WTC11 (cell line): ENCODE measurements at regions not wholly inside any gene's neighbourhood (a gene's known extent, or its start where the extent isn't known, plus 50 kb on each side); places are given as distances from the start of the nearest gene placed in this dataset.

Source experiments
- ATAC-seq: fragments of 200-7000 bp; cut with Tn5 transposase; 2 replicates; pipeline ENCODE4 v1.10.0; 2021; ENCODE audit warnings: mild to moderate bottlenecking, moderate library complexity
- CTCF ChIA-PET: fragments of 300-600 bp; sonication (Branson Sonifier 250); formaldehyde crosslinking; loops from one replicate; lab custom pipeline; 2021; ENCODE audit warnings: antibody characterized with exemption; lab: Charles Lee
- POLR2A ChIA-PET: fragments of 350-600 bp; sonication (Branson Sonifier 250); formaldehyde crosslinking; loops from one replicate; lab custom pipeline; 2021; ENCODE audit warnings: antibody characterized with exemption; lab: Charles Lee
- DNase-seq: peaks from one replicate; pipeline ENCODE4 v3.0.0; 2021; ENCODE audit warnings: low spot score
- H3K27ac Mint-ChIP-seq: 2 replicates; pipeline ENCODE4 v1.8.0; 2021; ENCODE audit warnings: mixed read lengths
- H3K27me3 Mint-ChIP-seq: 2 replicates; pipeline ENCODE4 v1.8.0; 2021; ENCODE audit warnings: low read depth, mild to moderate bottlenecking, moderate library complexity, mixed read lengths
- H3K36me3 Mint-ChIP-seq: 2 replicates; pipeline ENCODE4 v1.8.0; 2021; ENCODE audit warnings: mixed read lengths
- H3K4me1 Mint-ChIP-seq: 2 replicates; pipeline ENCODE4 v1.8.0; 2022; ENCODE audit warnings: mixed read lengths
- H3K4me3 Mint-ChIP-seq: 2 replicates; pipeline ENCODE4 v1.8.0; 2021; ENCODE audit warnings: mild to moderate bottlenecking, moderate library complexity, mixed read lengths
- H3K9me3 Mint-ChIP-seq: 2 replicates; pipeline ENCODE4 v1.8.0; 2021; ENCODE audit warnings: mixed read lengths
- AR ChIP-seq: fragments of 250-450 bp; sonication (Bioruptor Pico); IDR thresholded peaks from 2 replicates; pipeline ENCODE4 v1.9.0; 2021; ENCODE audit warnings: mild to moderate bottlenecking
- CREM ChIP-seq: sonication (generic); formaldehyde crosslinking; IDR thresholded peaks from 2 replicates; pipeline ENCODE4 v1.8.1; 2022; ENCODE audit warnings: mild to moderate bottlenecking, missing genetic modification reagents, moderate library complexity
- EMX1 ChIP-seq: fragments of 250-450 bp; sonication (Bioruptor Pico); IDR thresholded peaks from 2 replicates; pipeline ENCODE4 v1.8.0; 2021; ENCODE audit warnings: mild to moderate bottlenecking
- ETV6 ChIP-seq: sonication (generic); formaldehyde crosslinking; IDR thresholded peaks from 2 replicates; pipeline ENCODE4 v1.8.1; 2022; ENCODE audit warnings: mild to moderate bottlenecking, missing genetic modification reagents
- FOXK1 ChIP-seq: sonication (generic); formaldehyde crosslinking; IDR thresholded peaks from 2 replicates; pipeline ENCODE4 v1.8.0; 2022; ENCODE audit warnings: mild to moderate bottlenecking, moderate library complexity, missing genetic modification reagents
- MYBL2 ChIP-seq: sonication (generic); formaldehyde crosslinking; IDR thresholded peaks from 2 replicates; pipeline ENCODE4 v1.8.1; 2023; ENCODE audit warnings: mild to moderate bottlenecking, moderate library complexity, missing genetic modification reagents
- SMAD4 ChIP-seq: sonication (generic); formaldehyde crosslinking; IDR thresholded peaks from 2 replicates; pipeline ENCODE4 v1.8.0; 2022; ENCODE audit warnings: mild to moderate bottlenecking, missing genetic modification reagents
- SOX15 ChIP-seq: fragments of 250-450 bp; sonication (Bioruptor Pico); IDR thresholded peaks from 2 replicates; pipeline ENCODE4 v1.9.0; 2021; ENCODE audit warnings: mild to moderate bottlenecking
- USF1 ChIP-seq: sonication (generic); formaldehyde crosslinking; IDR thresholded peaks from 2 replicates; pipeline ENCODE4 v1.8.0; 2022; ENCODE audit warnings: mild to moderate bottlenecking, missing genetic modification reagents
- ZNF219 ChIP-seq: sonication (generic); formaldehyde crosslinking; IDR thresholded peaks from 2 replicates; pipeline ENCODE4 v1.8.0; 2023; ENCODE audit warnings: missing genetic modification reagents, mild to moderate bottlenecking, borderline replicate concordance
- ZNF281 ChIP-seq: sonication (generic); formaldehyde crosslinking; IDR thresholded peaks from 2 replicates; pipeline ENCODE4 v1.8.0; 2023; ENCODE audit warnings: mild to moderate bottlenecking, missing genetic modification reagents
- TF ChIP-seq, protein P1 (sequence below): sonication (generic); formaldehyde crosslinking; IDR thresholded peaks from 2 replicates; pipeline ENCODE4 v1.8.0; 2023; ENCODE audit warnings: missing genetic modification reagents, mild to moderate bottlenecking, borderline replicate concordance
- TF ChIP-seq, protein P2 (sequence below): sonication (generic); formaldehyde crosslinking; IDR thresholded peaks from 2 replicates; pipeline ENCODE4 v1.8.1; 2022; ENCODE audit warnings: mild to moderate bottlenecking, missing genetic modification reagents, moderate library complexity, borderline replicate concordance
- TF ChIP-seq, protein P3 (sequence below): sonication (generic); formaldehyde crosslinking; IDR thresholded peaks from 2 replicates; pipeline ENCODE4 v1.8.1; 2022; ENCODE audit warnings: mild to moderate bottlenecking, moderate library complexity, missing genetic modification reagents

- H3K4me1 Mint-ChIP-seq = no peaks in the 10 kb centered on the region
- no peak overlapping the region for H3K27ac Mint-ChIP-seq
Observed at GRCh38 chr7:67771846-67772605, 775.4 kb downstream of the TYW1 start.

DNA sequence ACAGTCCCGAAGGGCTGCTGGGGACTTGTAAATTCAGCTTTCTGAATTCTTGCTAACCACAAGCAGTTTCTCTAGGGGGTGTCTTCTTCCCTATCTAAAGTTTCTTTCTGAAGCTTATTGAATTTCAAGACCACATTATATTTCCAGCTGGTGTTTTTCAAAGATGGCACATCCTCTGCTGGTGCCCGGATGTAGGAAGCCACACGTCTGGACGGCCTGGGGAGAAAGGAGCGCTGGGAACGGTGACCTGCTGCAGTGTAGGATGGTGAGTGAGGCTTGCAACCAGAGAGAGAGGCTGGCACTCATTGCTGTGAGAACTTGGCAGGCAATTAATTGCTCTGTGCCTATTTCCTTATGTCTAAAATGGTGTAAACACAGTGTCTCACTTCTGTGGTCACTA is 776.4 kb downstream of the TYW1 start:
- Mint-ChIP-seq H3K9me3 (no peaks in the 10 kb centered on the region), H3K27me3 (no peaks in the 10 kb centered on the region), H3K36me3 (no peaks in the 10 kb centered on the region), H3K4me1 (no peaks in the 10 kb centered on the region), H3K4me3 (no peak overlapping the region)
- DNase-seq = no peak
- ChIA-PET CTCF (interaction anchor here (1.3 kb wide), 1 partner anchor 289 kb away, joined by 3 read pairs; no protein-coding TSS in a partner anchor), POLR2A (no interaction called here)
- no peak for ATAC-seq
- TF ChIP-seq, protein P1, sequence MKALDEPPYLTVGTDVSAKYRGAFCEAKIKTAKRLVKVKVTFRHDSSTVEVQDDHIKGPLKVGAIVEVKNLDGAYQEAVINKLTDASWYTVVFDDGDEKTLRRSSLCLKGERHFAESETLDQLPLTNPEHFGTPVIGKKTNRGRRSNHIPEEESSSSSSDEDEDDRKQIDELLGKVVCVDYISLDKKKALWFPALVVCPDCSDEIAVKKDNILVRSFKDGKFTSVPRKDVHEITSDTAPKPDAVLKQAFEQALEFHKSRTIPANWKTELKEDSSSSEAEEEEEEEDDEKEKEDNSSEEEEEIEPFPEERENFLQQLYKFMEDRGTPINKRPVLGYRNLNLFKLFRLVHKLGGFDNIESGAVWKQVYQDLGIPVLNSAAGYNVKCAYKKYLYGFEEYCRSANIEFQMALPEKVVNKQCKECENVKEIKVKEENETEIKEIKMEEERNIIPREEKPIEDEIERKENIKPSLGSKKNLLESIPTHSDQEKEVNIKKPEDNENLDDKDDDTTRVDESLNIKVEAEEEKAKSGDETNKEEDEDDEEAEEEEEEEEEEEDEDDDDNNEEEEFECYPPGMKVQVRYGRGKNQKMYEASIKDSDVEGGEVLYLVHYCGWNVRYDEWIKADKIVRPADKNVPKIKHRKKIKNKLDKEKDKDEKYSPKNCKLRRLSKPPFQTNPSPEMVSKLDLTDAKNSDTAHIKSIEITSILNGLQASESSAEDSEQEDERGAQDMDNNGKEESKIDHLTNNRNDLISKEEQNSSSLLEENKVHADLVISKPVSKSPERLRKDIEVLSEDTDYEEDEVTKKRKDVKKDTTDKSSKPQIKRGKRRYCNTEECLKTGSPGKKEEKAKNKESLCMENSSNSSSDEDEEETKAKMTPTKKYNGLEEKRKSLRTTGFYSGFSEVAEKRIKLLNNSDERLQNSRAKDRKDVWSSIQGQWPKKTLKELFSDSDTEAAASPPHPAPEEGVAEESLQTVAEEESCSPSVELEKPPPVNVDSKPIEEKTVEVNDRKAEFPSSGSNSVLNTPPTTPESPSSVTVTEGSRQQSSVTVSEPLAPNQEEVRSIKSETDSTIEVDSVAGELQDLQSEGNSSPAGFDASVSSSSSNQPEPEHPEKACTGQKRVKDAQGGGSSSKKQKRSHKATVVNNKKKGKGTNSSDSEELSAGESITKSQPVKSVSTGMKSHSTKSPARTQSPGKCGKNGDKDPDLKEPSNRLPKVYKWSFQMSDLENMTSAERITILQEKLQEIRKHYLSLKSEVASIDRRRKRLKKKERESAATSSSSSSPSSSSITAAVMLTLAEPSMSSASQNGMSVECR (CRISPR knock-in tag) = no peak
- TF ChIP-seq ZNF219 (CRISPR knock-in tag) (no peak), MYBL2 (CRISPR knock-in tag) (no peak), SOX15 (CRISPR knock-in tag) (no peak), EMX1 (CRISPR knock-in tag) (no peak), FOXK1 (CRISPR knock-in tag) (no peak), ZNF281 (CRISPR knock-in tag) (no peak), SMAD4 (CRISPR knock-in tag) (no peak)
- TF ChIP-seq, all 79 proteins: peak for 0
- H3K27ac Mint-ChIP-seq = no peak overlapping the region

More at GRCh38 chr7:67771846-67772605, 775.4 kb downstream of the TYW1 start:
- DNase-seq = no peak
- Mint-ChIP-seq H3K36me3 (no peaks in the 10 kb centered on the region), H3K4me3 (no peak overlapping the region), H3K27me3 (no peaks in the 10 kb centered on the region), H3K9me3 (peaks cover 4% of the 10 kb centered on the region)
- ChIA-PET POLR2A (no interaction called here), CTCF (interaction anchor here (1.3 kb wide), 1 partner anchor 288 kb away, joined by 3 read pairs; no protein-coding TSS in a partner anchor)
- TF ChIP-seq, protein P2, sequence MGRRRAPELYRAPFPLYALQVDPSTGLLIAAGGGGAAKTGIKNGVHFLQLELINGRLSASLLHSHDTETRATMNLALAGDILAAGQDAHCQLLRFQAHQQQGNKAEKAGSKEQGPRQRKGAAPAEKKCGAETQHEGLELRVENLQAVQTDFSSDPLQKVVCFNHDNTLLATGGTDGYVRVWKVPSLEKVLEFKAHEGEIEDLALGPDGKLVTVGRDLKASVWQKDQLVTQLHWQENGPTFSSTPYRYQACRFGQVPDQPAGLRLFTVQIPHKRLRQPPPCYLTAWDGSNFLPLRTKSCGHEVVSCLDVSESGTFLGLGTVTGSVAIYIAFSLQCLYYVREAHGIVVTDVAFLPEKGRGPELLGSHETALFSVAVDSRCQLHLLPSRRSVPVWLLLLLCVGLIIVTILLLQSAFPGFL (CRISPR knock-in tag) = no peak
- TF ChIP-seq, protein P3, sequence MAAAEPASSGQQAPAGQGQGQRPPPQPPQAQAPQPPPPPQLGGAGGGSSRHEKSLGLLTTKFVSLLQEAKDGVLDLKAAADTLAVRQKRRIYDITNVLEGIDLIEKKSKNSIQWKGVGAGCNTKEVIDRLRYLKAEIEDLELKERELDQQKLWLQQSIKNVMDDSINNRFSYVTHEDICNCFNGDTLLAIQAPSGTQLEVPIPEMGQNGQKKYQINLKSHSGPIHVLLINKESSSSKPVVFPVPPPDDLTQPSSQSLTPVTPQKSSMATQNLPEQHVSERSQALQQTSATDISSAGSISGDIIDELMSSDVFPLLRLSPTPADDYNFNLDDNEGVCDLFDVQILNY (CRISPR knock-in tag) = no peak
- no peak for TF ChIP-seq CREM (CRISPR knock-in tag)
- no peak for ATAC-seq

- POLR2A ChIA-PET = no interaction called here
- Mint-ChIP-seq H3K27me3 (no peaks in the 10 kb centered on the region), H3K4me3 (no peak overlapping the region), H3K9me3 (peaks cover 4% of the 10 kb centered on the region), H3K27ac (no peak overlapping the region), H3K4me1 (no peaks in the 10 kb centered on the region), H3K36me3 (no peaks in the 10 kb centered on the region)
- CTCF ChIA-PET = interaction anchor here (0.5 to 1.4 kb wide), 3 partner anchors 12 to 422 kb away, joined by 3 to 5 read pairs (median 3); no protein-coding TSS in a partner anchor
- DNase-seq (no peak), ATAC-seq (no peak)
- TF ChIP-seq AR (CRISPR knock-in tag) = no peak
- no peak for TF ChIP-seq ETV6 (CRISPR knock-in tag)
- TF ChIP-seq USF1 (CRISPR knock-in tag) = no peak
Observed at GRCh38 chr7:67777119-67777518, 780.5 kb downstream of the TYW1 start.
